RWPE1 (cell line): ENCODE measurements at regions not wholly inside any gene's neighbourhood (a gene's known extent, or its start where the extent isn't known, plus 50 kb on each side); places are given as distances from the start of the nearest gene placed in this dataset.

Source experiments
- CTCF ChIA-PET: fragments of 350-600 bp; sonication (Branson Sonifier 250); formaldehyde crosslinking; extraction: SDS; loops from one replicate; lab custom pipeline; 2021; lab: Yijun Ruan, JAX
- POLR2A ChIA-PET: fragments of 400-600 bp; formaldehyde crosslinking; extraction: SDS; loops from one replicate; lab custom pipeline; 2020; ENCODE audit warnings: antibody characterized with exemption; ENCODE audit not compliant: low non-redundant PET; lab: Yijun Ruan, JAX
- DNase-seq: peaks from one replicate; pipeline ENCODE4 v3.0.0; 2012; ENCODE audit warnings: low spot score
- H3K27ac ChIP-seq: fragments of 450-650 bp; 2 replicates; pipeline ENCODE4 v1.5.1; 2017
- TF ChIP-seq, protein P1 (sequence below): fragments of 450-650 bp; conservative IDR thresholded peaks from 2 replicates; pipeline ENCODE4 v1.5.1; 2017; ENCODE audit warnings: low read depth, mild to moderate bottlenecking

DNA sequence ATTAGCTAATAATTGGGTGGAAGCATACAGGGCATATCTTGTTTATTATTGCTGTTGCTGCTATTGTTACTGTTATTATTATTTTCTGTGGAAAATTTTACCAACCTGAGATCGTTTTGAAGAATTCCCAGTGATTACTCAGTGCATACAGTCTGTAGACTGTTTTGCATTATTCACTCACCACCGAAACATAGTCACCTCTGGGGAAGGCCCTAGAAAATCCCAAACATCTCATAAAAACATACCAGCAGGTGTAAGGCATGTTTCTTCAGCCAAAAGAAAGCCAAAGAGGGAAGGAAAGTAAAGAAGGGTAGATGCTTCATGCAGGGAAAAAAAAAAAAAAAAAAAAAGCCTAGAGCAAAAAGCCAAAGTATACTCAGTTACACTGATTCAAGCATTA is 647.7 kb downstream of the BCL11A start:
- CTCF ChIA-PET, result interaction anchor here (0.6 kb wide), 1 partner anchor 453 kb away, joined by 3 read pairs; no protein-coding TSS in a partner anchor
- H3K27ac ChIP-seq, result no peak overlapping the region
- POLR2A ChIA-PET, result no interaction called here
- TF ChIP-seq, protein P1, sequence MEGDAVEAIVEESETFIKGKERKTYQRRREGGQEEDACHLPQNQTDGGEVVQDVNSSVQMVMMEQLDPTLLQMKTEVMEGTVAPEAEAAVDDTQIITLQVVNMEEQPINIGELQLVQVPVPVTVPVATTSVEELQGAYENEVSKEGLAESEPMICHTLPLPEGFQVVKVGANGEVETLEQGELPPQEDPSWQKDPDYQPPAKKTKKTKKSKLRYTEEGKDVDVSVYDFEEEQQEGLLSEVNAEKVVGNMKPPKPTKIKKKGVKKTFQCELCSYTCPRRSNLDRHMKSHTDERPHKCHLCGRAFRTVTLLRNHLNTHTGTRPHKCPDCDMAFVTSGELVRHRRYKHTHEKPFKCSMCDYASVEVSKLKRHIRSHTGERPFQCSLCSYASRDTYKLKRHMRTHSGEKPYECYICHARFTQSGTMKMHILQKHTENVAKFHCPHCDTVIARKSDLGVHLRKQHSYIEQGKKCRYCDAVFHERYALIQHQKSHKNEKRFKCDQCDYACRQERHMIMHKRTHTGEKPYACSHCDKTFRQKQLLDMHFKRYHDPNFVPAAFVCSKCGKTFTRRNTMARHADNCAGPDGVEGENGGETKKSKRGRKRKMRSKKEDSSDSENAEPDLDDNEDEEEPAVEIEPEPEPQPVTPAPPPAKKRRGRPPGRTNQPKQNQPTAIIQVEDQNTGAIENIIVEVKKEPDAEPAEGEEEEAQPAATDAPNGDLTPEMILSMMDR, result no peak
- DNase-seq, result no peak

DNA sequence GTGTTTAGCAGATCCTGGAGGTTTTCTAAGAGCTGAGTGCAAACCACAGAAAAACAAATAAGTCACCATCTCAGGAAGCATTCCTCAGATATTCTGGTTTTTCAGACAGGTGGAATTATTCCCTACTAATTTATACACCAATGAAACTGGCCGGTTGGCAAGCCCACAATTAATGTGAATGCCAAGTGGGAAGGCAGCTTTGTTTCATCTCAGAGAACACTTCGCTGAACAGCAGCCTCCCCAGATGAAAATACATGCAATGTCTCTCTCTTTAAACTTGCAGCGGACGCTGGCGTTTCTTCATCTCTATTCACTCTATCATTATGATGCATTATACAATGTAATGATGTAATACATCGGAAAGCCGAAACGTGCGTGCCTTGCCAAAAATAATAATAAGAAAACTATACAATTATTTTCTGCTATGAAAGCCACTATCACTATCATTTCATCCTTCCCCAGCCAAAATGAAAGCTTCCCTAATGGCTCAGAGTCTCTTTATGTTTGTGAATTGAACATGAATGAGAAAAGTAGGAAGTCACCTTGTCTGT is 649.4 kb downstream of the BCL11A start:
- no peak for DNase-seq
- no peak overlapping the region for H3K27ac ChIP-seq
- TF ChIP-seq, protein P1, result no peak
- ChIA-PET CTCF (no interaction called here), POLR2A (no interaction called here)

- DNase-seq, result no peak
- CTCF ChIA-PET, result no interaction called here
Measured at GRCh38 chr2:59900728-59901452, 652.6 kb downstream of the BCL11A start.

GRCh38 chr2:59899692-59900091 is 653.8 kb downstream of the BCL11A start:
- DNase-seq, result no peak
- ChIA-PET CTCF (no interaction called here), POLR2A (no interaction called here)
- no peak overlapping the region for H3K27ac ChIP-seq
- TF ChIP-seq, protein P1, result no peak

More at GRCh38 chr2:59900728-59901452, 652.6 kb downstream of the BCL11A start:
- POLR2A ChIA-PET, result no interaction called here
- TF ChIP-seq, protein P1, result no peak
- no peak overlapping the region for H3K27ac ChIP-seq

GRCh38 chr2:59896499-59897245 is 656.8 kb downstream of the BCL11A start:
- POLR2A ChIA-PET, result no interaction called here
- no peak for DNase-seq
- H3K27ac ChIP-seq, result no peak overlapping the region
- CTCF ChIA-PET, result no interaction called here
- TF ChIP-seq, protein P1, result no peak

GRCh38 chr2:59893612-59894011 is 659.8 kb downstream of the BCL11A start:
- ChIA-PET POLR2A (no interaction called here), CTCF (no interaction called here)
- no peak overlapping the region for H3K27ac ChIP-seq
- DNase-seq, result no peak
- TF ChIP-seq, protein P1, result no peak
